Activated CD4-positive, alpha-beta T cell treated with anti-CD3 and anti-CD28 coated beads, Interleukin-2, amount 10 ng/mL, durations not matched to agents 24 days and 14 days (primary cell): ENCODE measurements at regions not wholly inside any gene's neighbourhood (a gene's known extent, or its start where the extent isn't known, plus 50 kb on each side); places are given as distances from the start of the nearest gene placed in this dataset.
"Not testable (repeated sequence)": the region's sequence is repeated elsewhere in the genome, so short reads cannot be mapped to it uniquely, and the experiment has no call there.

Source experiments
- DNase-seq: peaks from one replicate; pipeline ENCODE4 v3.0.0; 2022
- H3K27ac Mint-ChIP-seq: one replicate; pipeline ENCODE4 v1.8.0; 2022; ENCODE audit warnings: mild to moderate bottlenecking, mixed read lengths
- H3K27me3 Mint-ChIP-seq: one replicate; pipeline ENCODE4 v1.8.0; 2022; ENCODE audit warnings: mixed read lengths
- H3K36me3 Mint-ChIP-seq: one replicate; pipeline ENCODE4 v1.8.0; 2022; ENCODE audit warnings: low read depth, mild to moderate bottlenecking, mixed read lengths
- H3K4me1 Mint-ChIP-seq: one replicate; pipeline ENCODE4 v1.8.0; 2021; ENCODE audit warnings: mixed read lengths
- H3K4me3 Mint-ChIP-seq: one replicate; pipeline ENCODE4 v1.8.0; 2022; ENCODE audit warnings: mild to moderate bottlenecking, moderate library complexity, mixed read lengths
- H3K9me3 Mint-ChIP-seq: one replicate; pipeline ENCODE4 v1.8.0; 2021; ENCODE audit warnings: mixed read lengths
- intact Hi-C: fragments of 100-400 bp; cut with micrococcal nuclease; formaldehyde crosslinking; loops from one replicate; pipeline ENCODE4 v1.15.1; 2023

GRCh38 chr2:87174454-87174853 is 152.8 kb upstream of the PLGLB1 start:
- DNase-seq, H3K36me3 Mint-ChIP-seq, H3K27me3 Mint-ChIP-seq, H3K9me3 Mint-ChIP-seq, H3K27ac Mint-ChIP-seq, H3K4me3 Mint-ChIP-seq, H3K4me1 Mint-ChIP-seq, intact Hi-C loops: not testable (repeated sequence)

- H3K4me3 Mint-ChIP-seq, H3K27me3 Mint-ChIP-seq, DNase-seq, H3K9me3 Mint-ChIP-seq, intact Hi-C loops, H3K27ac Mint-ChIP-seq, H3K36me3 Mint-ChIP-seq, H3K4me1 Mint-ChIP-seq: not testable (repeated sequence)
Observed at GRCh38 chr2:87183373-87183772, 161.7 kb upstream of the PLGLB1 start.

GRCh38 chr2:87184260-87184659 is 162.6 kb upstream of the PLGLB1 start:
- H3K9me3 Mint-ChIP-seq, intact Hi-C loops, H3K4me3 Mint-ChIP-seq, DNase-seq, H3K4me1 Mint-ChIP-seq, H3K36me3 Mint-ChIP-seq, H3K27me3 Mint-ChIP-seq, H3K27ac Mint-ChIP-seq: not testable (repeated sequence)

GRCh38 chr2:87189214-87189613 is 167.6 kb upstream of the PLGLB1 start:
- H3K9me3 Mint-ChIP-seq, H3K36me3 Mint-ChIP-seq, H3K27me3 Mint-ChIP-seq, H3K4me1 Mint-ChIP-seq, H3K4me3 Mint-ChIP-seq, DNase-seq, intact Hi-C loops, H3K27ac Mint-ChIP-seq: not testable (repeated sequence)

- H3K27me3 Mint-ChIP-seq, H3K9me3 Mint-ChIP-seq, H3K27ac Mint-ChIP-seq, intact Hi-C loops, DNase-seq, H3K4me1 Mint-ChIP-seq, H3K4me3 Mint-ChIP-seq, H3K36me3 Mint-ChIP-seq: not testable (repeated sequence)
Observed at GRCh38 chr2:87193336-87193735, 171.7 kb upstream of the PLGLB1 start.

GRCh38 chr2:87194254-87194999 is 172.8 kb upstream of the PLGLB1 start:
- H3K27ac Mint-ChIP-seq, H3K27me3 Mint-ChIP-seq, H3K36me3 Mint-ChIP-seq: not testable (repeated sequence)

GRCh38 chr2:87196720-87197388 is 175.2 kb upstream of the PLGLB1 start:
- H3K36me3 Mint-ChIP-seq, H3K4me3 Mint-ChIP-seq, H3K9me3 Mint-ChIP-seq, DNase-seq, H3K4me1 Mint-ChIP-seq, H3K27ac Mint-ChIP-seq, H3K27me3 Mint-ChIP-seq, intact Hi-C loops: not testable (repeated sequence)

More at GRCh38 chr2:87194254-87194999, 172.8 kb upstream of the PLGLB1 start:
- H3K4me3 Mint-ChIP-seq, H3K9me3 Mint-ChIP-seq, H3K4me1 Mint-ChIP-seq, intact Hi-C loops, DNase-seq: not testable (repeated sequence)

GRCh38 chr2:87198422-87198821 is 176.8 kb upstream of the PLGLB1 start:
- H3K9me3 Mint-ChIP-seq, intact Hi-C loops: not testable (repeated sequence)

GRCh38 chr2:87199228-87199627 is 177.6 kb upstream of the PLGLB1 start:
- H3K9me3 Mint-ChIP-seq, H3K27me3 Mint-ChIP-seq, H3K36me3 Mint-ChIP-seq, H3K4me1 Mint-ChIP-seq, intact Hi-C loops, H3K27ac Mint-ChIP-seq, H3K4me3 Mint-ChIP-seq, DNase-seq: not testable (repeated sequence)

More at GRCh38 chr2:87198422-87198821, 176.8 kb upstream of the PLGLB1 start:
- not testable (repeated sequence) for H3K27ac Mint-ChIP-seq, H3K4me3 Mint-ChIP-seq, DNase-seq, H3K4me1 Mint-ChIP-seq, H3K27me3 Mint-ChIP-seq, H3K36me3 Mint-ChIP-seq

GRCh38 chr2:87204569-87205147 is 183.0 kb upstream of the PLGLB1 start:
- H3K27me3 Mint-ChIP-seq, H3K9me3 Mint-ChIP-seq, H3K36me3 Mint-ChIP-seq, intact Hi-C loops, DNase-seq, H3K27ac Mint-ChIP-seq, H3K4me1 Mint-ChIP-seq, H3K4me3 Mint-ChIP-seq: not testable (repeated sequence)

GRCh38 chr2:87212938-87213337 is 191.3 kb upstream of the PLGLB1 start:
- H3K4me3 Mint-ChIP-seq, intact Hi-C loops, H3K36me3 Mint-ChIP-seq, H3K9me3 Mint-ChIP-seq, H3K27ac Mint-ChIP-seq, H3K4me1 Mint-ChIP-seq, H3K27me3 Mint-ChIP-seq: not testable (repeated sequence)
- DNase-seq: peak; percentile 2

GRCh38 chr2:87217005-87217404 is 195.4 kb upstream of the PLGLB1 start:
- H3K4me3 Mint-ChIP-seq, H3K27ac Mint-ChIP-seq, H3K9me3 Mint-ChIP-seq, H3K4me1 Mint-ChIP-seq, H3K36me3 Mint-ChIP-seq, intact Hi-C loops: not testable (repeated sequence)
- peak; percentile 32 for DNase-seq
- H3K27me3 Mint-ChIP-seq: peaks cover 14% of the 10 kb centered on the region

GRCh38 chr2:87217741-87218410 is 196.2 kb upstream of the PLGLB1 start:
- intact Hi-C loops: not testable (repeated sequence)
- DNase-seq: peak; percentile 89

GRCh38 chr2:87220651-87221050 is 199.0 kb upstream of the PLGLB1 start:
- peaks cover 17% of the 10 kb centered on the region for H3K27me3 Mint-ChIP-seq
- H3K4me3 Mint-ChIP-seq, H3K36me3 Mint-ChIP-seq, intact Hi-C loops, H3K4me1 Mint-ChIP-seq, H3K27ac Mint-ChIP-seq, H3K9me3 Mint-ChIP-seq: not testable (repeated sequence)
- peak; percentile 52 for DNase-seq

More at GRCh38 chr2:87217741-87218410, 196.2 kb upstream of the PLGLB1 start:
- not testable (repeated sequence) for H3K9me3 Mint-ChIP-seq, H3K27ac Mint-ChIP-seq, H3K4me1 Mint-ChIP-seq, H3K36me3 Mint-ChIP-seq, H3K4me3 Mint-ChIP-seq
- peaks cover 15% of the 10 kb centered on the region for H3K27me3 Mint-ChIP-seq
